VCaP (cell line): ENCODE measurements at regions not wholly inside any gene's neighbourhood (a gene's known extent, or its start where the extent isn't known, plus 50 kb on each side); places are given as distances from the start of the nearest gene placed in this dataset.
"Not testable (repeated sequence)": the region's sequence is repeated elsewhere in the genome, so short reads cannot be mapped to it uniquely, and the experiment has no call there.

Source experiments
- H3K27ac ChIP-seq: fragments of 450-650 bp; 2 replicates; pipeline ENCODE4 v1.5.1; 2017
- TF ChIP-seq, protein P1 (sequence below): fragments of 450-650 bp; conservative IDR thresholded peaks from 2 replicates; pipeline ENCODE4 v1.5.1; 2017; ENCODE audit warnings: mild to moderate bottlenecking, moderate library complexity

DNA sequence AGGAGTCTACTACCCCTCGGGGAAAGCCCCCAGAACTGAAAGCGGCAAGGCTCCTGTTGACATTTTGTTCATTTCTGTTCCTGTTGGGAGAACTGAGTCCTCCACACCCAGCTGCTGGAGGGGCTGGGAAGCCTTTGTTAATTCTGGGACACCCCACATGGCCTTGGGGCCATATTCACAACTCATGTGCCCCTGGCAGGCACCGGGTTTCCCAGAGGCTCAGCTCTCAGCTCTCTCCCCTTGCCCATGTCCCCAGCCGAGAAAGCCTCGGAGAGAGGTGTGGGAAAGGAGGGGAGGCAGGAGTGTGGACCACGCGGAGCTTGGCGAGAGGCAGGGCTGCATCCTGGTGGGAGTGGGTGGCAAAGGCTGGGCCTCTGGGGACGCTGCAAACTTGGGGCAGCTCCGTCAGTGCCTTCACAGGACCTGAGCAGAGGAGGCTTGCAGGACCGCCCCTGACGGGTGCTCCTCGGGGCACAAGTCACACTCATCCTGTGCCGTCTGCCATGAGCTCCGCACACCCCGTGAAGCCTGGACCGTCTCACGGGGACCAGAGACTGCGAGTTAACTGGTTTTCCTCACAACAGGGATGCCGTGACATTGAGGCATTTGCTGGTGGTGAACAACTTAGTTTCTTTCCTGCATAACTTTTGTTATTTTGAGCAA lies 140.9 kb downstream of the DNAJB6 start:
- no peak overlapping the region for H3K27ac ChIP-seq
- TF ChIP-seq, protein P1, sequence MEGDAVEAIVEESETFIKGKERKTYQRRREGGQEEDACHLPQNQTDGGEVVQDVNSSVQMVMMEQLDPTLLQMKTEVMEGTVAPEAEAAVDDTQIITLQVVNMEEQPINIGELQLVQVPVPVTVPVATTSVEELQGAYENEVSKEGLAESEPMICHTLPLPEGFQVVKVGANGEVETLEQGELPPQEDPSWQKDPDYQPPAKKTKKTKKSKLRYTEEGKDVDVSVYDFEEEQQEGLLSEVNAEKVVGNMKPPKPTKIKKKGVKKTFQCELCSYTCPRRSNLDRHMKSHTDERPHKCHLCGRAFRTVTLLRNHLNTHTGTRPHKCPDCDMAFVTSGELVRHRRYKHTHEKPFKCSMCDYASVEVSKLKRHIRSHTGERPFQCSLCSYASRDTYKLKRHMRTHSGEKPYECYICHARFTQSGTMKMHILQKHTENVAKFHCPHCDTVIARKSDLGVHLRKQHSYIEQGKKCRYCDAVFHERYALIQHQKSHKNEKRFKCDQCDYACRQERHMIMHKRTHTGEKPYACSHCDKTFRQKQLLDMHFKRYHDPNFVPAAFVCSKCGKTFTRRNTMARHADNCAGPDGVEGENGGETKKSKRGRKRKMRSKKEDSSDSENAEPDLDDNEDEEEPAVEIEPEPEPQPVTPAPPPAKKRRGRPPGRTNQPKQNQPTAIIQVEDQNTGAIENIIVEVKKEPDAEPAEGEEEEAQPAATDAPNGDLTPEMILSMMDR = no peak

DNA sequence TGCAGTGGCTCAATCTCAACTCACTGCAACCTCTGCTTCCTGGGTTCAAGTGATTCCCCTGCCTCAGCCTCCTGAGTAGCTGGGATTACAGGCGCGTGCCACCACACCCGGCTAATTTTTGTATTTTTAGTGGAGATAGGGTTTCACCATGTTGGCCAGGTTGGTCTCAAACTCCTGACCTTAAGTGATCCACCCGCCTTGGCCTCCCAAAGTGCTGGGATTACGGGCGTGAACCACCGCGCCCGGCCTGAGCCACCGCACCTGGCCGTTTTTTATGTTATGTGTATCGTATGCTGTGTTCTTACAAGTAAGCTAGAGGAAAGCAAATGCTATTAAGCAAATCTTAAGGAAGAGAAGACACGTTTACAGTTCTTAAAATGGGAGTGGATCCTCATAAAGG lies 141.8 kb downstream of the DNAJB6 start:
- not testable (repeated sequence) for H3K27ac ChIP-seq

DNA sequence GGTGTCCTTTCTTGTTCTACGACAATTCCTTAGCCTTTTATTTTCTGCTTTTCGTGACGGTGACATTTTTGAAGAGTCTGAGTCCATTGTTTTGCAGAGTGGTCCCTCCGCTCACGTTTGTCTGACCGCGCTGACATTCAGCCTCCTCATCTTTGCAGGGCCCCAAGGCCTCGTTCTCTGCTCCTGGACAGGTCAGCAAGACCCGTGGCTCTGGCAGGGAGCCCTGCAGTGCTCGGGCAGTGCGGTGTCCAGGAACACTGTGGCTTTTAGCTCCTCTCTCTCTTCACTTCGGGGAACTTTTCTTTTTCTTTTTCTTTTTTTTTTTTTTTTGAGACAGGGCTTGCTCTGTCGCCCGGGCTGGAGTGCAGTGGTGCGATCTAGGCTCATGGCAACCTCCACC lies 142.5 kb downstream of the DNAJB6 start:
- H3K27ac ChIP-seq = no peak overlapping the region
- TF ChIP-seq, protein P1 = no peak

DNA sequence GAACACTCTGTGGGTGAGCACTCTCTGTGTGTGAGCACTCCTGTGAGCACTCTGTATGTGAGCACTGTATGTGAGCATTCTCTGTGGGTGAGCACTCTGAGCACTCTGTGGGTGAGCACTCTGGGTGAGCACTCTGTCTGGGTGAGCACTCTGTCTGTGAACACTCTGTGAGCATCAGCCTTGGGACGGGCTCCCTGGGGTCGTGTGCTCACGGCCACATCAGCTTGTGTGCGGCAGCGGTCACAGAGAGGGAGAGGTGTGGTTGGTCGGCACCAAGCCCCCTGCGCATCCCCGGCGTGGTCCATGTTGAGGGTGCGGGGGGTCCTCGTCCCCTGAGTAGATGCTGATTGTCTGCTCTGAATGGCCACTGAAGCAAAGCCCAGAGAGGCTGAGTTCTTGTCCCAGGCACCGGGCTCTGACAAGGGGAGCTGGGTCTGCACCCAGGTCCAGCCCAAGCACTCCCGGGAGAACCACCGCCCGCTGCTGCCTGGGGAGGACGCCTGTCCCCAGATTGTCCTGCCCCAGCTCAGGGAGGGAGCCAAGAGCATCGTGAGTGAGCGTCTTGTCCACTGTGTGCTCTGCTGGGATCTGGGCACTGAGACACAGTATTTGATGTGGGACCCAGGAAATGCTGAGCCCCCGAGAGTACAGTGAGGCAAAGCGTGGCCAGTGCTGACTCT lies 143.7 kb downstream of the DNAJB6 start:
- H3K27ac ChIP-seq = no peak overlapping the region
- TF ChIP-seq, protein P1 = no peak

DNA sequence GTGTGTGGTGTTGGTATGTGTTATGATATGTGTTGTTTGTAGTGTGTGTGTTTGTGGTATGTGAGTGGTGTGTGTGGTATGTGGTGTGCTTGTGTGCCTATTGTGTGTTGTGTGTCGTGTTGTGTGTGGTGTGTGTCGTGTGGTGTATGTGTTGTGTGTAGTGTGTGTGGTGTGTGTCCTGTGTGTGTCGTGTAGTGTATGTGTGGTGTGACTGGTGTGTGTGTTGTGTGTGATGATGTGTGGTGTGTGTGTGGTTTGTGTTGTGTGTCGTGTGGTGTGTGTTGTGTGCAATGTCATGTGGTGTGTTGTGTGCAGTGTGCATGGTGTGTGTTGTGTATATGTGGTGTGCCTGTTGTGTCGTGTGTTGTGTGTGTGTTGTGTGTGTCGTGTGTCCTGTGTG lies 144.6 kb downstream of the DNAJB6 start:
- no peak overlapping the region for H3K27ac ChIP-seq
- TF ChIP-seq, protein P1 = no peak

DNA sequence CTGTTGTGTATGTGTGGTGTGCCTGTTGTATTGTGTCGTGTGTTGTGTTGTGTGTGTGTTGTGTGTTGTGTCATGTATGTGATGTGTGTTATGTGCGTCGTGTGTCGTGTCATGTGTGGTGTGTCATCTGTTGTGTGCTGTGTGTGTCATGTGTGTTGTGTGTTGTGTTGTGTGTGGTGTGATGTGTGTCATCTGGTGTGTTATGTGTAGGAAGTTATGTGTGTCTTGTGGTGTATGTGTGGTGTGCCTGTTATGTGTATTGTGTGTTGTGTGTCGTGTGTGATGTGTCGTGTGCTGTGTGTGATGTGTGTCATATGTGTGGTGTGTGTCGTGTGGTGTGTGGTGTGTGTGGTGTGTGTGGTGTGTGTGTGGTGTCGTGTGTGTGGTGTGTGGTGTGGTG lies 145.2 kb downstream of the DNAJB6 start:
- TF ChIP-seq, protein P1 = no peak
- no peak overlapping the region for H3K27ac ChIP-seq

DNA sequence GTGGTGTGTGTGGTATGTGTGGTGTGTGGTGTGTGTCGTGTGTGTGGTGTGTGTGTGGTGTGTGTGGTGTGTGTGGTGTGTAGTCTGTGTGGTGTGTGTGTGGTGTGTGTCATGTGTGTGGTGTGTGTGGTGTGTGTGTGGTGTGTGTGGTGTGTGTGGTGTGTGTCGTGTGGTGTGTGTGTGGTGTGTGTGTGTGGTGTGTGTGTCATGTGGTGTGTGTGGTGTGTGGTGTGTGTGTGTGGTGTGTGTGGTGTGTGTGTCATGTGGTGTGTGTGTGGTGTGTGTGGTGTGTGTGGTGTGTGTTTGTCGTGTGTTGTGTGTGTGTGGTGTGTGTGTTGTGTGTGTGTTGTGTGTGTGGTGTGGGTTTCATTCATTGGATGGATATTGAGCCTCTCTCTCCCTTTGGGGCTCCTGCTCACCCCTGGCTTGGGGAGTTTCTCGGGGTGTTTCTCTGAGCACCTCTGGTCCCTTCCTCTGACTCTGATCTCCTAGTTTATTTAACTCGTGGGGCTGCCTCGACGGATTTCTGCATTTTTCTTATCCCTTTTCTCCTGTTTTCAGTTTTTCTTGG lies 145.8 kb downstream of the DNAJB6 start:
- TF ChIP-seq, protein P1 = no peak
- H3K27ac ChIP-seq = no peak overlapping the region

DNA sequence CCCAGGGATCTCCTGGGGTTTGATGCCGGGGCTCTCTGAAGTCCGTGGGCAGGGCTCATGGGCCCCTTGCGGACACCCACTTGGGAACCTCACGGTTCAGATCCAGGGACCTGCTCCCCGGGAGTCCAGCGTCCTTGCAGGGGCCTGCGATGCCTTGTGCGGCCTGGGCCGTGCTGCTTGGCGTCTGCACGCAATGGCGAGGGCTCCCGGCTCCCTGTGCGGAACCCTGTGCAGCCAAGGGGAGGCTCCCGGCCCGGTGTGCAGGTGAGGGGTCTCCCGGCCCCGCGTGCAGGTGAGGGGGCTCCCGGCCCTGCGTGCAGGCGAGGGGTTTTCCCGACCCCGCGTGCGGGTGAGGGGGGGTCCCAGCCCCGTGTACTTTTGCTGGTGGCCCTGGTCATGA lies 146.7 kb downstream of the DNAJB6 start:
- TF ChIP-seq, protein P1 = no peak
- H3K27ac ChIP-seq = no peak overlapping the region
